ENCODE measurements at regions not wholly inside any gene's neighbourhood (a gene's known extent, or its start where the extent isn't known, plus 50 kb on each side); places are given as distances from the start of the nearest gene placed in this dataset.
"Not testable (repeated sequence)": the region's sequence is repeated elsewhere in the genome, so short reads cannot be mapped to it uniquely, and the experiment has no call there.

- Histone ChIP-seq H3K4me2 (no peak overlapping the region), H3K4me1 (no peaks in the 10 kb centered on the region), H3F3A (ENCODE audit: low read depth) (no peaks in the 10 kb centered on the region), H4K20me1 (ENCODE audit: low read depth) (no peaks in the 10 kb centered on the region), H3K27ac (no peak overlapping the region), H3K27me3 (no peaks in the 10 kb centered on the region), H3K9me3 (ENCODE audit: low read depth) (no peaks in the 10 kb centered on the region), H3K79me2 (ENCODE audit: low read depth) (no peaks in the 10 kb centered on the region), H3K36me3 (peaks cover 5% of the 10 kb centered on the region), H2AFZ (replicated peaks) (no peak overlapping the region), H3K4me3 (no peak overlapping the region), H3K9ac (no peak overlapping the region)
- Mint-ChIP-seq H3K4me3 (no peak overlapping the region), H3K27ac (no peak overlapping the region), H3K9me3 (peaks cover 5% of the 10 kb centered on the region), H3K4me1 (no peaks in the 10 kb centered on the region), H3K36me3 (no peaks in the 10 kb centered on the region), H3K27me3 (ENCODE audit: insufficient read depth, low read depth) (no peaks in the 10 kb centered on the region)
- DNase-seq (ENCODE audit: low spot score) = no peak
- no peak for TF ChIP-seq CTCF (IDR thresholded peaks at IDR 0.05)
- TF ChIP-seq EZH2 (IDR thresholded peaks at IDR 0.05) = no peak
- no peak for TF ChIP-seq EZH2phosphoT487 (IDR thresholded peaks at IDR 0.05)
Measured at GRCh38 chr12:83505586-83505985, 818.9 kb downstream of the TMTC2 start.

- not testable (repeated sequence) for H3K27me3 Mint-ChIP-seq (ENCODE audit: insufficient read depth, low read depth); H3K36me3 ChIP-seq; H3K36me3 Mint-ChIP-seq; H3K4me1 Mint-ChIP-seq; H3K4me2 ChIP-seq; H3K79me2 ChIP-seq (ENCODE audit: low read depth); H3K4me3 Mint-ChIP-seq; H3K27ac Mint-ChIP-seq; H3K9me3 ChIP-seq (ENCODE audit: low read depth); H3K4me1 ChIP-seq; H3K27me3 ChIP-seq; H3K27ac ChIP-seq; H3K9ac ChIP-seq; H3F3A ChIP-seq (ENCODE audit: low read depth); H3K4me3 ChIP-seq; H4K20me1 ChIP-seq (ENCODE audit: low read depth); H2AFZ ChIP-seq (replicated peaks); DNase-seq (ENCODE audit: low spot score)
- peaks cover 13% of the 10 kb centered on the region for H3K9me3 Mint-ChIP-seq
Measured at GRCh38 chr12:83499894-83500293, 813.2 kb downstream of the TMTC2 start.

GRCh38 chr12:83477696-83478095 is 791.0 kb downstream of the TMTC2 start:
- Histone ChIP-seq H3K36me3 (no peaks in the 10 kb centered on the region), H3K79me2 (ENCODE audit: low read depth) (no peaks in the 10 kb centered on the region), H3F3A (ENCODE audit: low read depth) (no peaks in the 10 kb centered on the region), H3K27me3 (no peaks in the 10 kb centered on the region), H3K4me3 (no peak overlapping the region), H3K27ac (no peak overlapping the region), H3K4me1 (no peaks in the 10 kb centered on the region), H3K4me2 (no peak overlapping the region), H4K20me1 (ENCODE audit: low read depth) (no peaks in the 10 kb centered on the region), H3K9me3 (ENCODE audit: low read depth) (no peaks in the 10 kb centered on the region), H2AFZ (replicated peaks) (peak overlapping the region; percentile 54), H3K9ac (no peak overlapping the region)
- no peak for DNase-seq (ENCODE audit: low spot score)
- no peaks in the 10 kb centered on the region for H3K4me1 Mint-ChIP-seq
- no peaks in the 10 kb centered on the region for H3K36me3 Mint-ChIP-seq
- H3K27me3 Mint-ChIP-seq (ENCODE audit: insufficient read depth, low read depth) = no peaks in the 10 kb centered on the region
- H3K4me3 Mint-ChIP-seq = no peak overlapping the region
- H3K9me3 Mint-ChIP-seq = no peaks in the 10 kb centered on the region
- TF ChIP-seq EZH2 (IDR thresholded peaks at IDR 0.05) = no peak
- no peak for TF ChIP-seq CTCF (IDR thresholded peaks at IDR 0.05)
- no peak for TF ChIP-seq EZH2phosphoT487 (IDR thresholded peaks at IDR 0.05)
- no peak overlapping the region for H3K27ac Mint-ChIP-seq

GRCh38 chr12:83476695-83477690 is 790.3 kb downstream of the TMTC2 start:
- H3K36me3 Mint-ChIP-seq = no peaks in the 10 kb centered on the region
- no peak for TF ChIP-seq EZH2 (IDR thresholded peaks at IDR 0.05)
- no peak for TF ChIP-seq EZH2phosphoT487 (IDR thresholded peaks at IDR 0.05)
- no peak for TF ChIP-seq CTCF (IDR thresholded peaks at IDR 0.05)
- H3K79me2 ChIP-seq (ENCODE audit: low read depth) = no peaks in the 10 kb centered on the region
- H3K27me3 Mint-ChIP-seq (ENCODE audit: insufficient read depth, low read depth) = no peaks in the 10 kb centered on the region
- H3K27ac Mint-ChIP-seq = no peak overlapping the region
- no peak overlapping the region for H3K4me3 Mint-ChIP-seq
- no peaks in the 10 kb centered on the region for H4K20me1 ChIP-seq (ENCODE audit: low read depth)
- H3K27me3 ChIP-seq = no peaks in the 10 kb centered on the region
- H2AFZ ChIP-seq (replicated peaks) = no peak overlapping the region
- no peak overlapping the region for H3K4me2 ChIP-seq
- H3K27ac ChIP-seq = no peak overlapping the region
- no peaks in the 10 kb centered on the region for H3K9me3 Mint-ChIP-seq
- H3F3A ChIP-seq (ENCODE audit: low read depth) = no peaks in the 10 kb centered on the region
- no peak for DNase-seq (ENCODE audit: low spot score)
- H3K36me3 ChIP-seq = no peaks in the 10 kb centered on the region
- no peaks in the 10 kb centered on the region for H3K4me1 ChIP-seq
- no peak overlapping the region for H3K4me3 ChIP-seq
- no peaks in the 10 kb centered on the region for H3K9me3 ChIP-seq (ENCODE audit: low read depth)
- no peak overlapping the region for H3K9ac ChIP-seq
- no peaks in the 10 kb centered on the region for H3K4me1 Mint-ChIP-seq

Data from neural progenitor cell (in vitro differentiated cells).